ENCODE measurements at regions not wholly inside any gene's neighbourhood (a gene's known extent, or its start where the extent isn't known, plus 50 kb on each side); places are given as distances from the start of the nearest gene placed in this dataset.

GRCh38 chr18:65459741-65460140, 291.1 kb upstream of the CDH7 start:
- Histone ChIP-seq H3K4me3 (ENCODE audit: low read depth in 1 of 2, low read length in 2 of 2) (no peak overlapping the region), H3K9ac (ENCODE audit: low read length) (no peak overlapping the region), H3K9me3 (ENCODE audit: low read length) (no peaks in the 10 kb centered on the region), H3K36me3 (ENCODE audit: insufficient read depth, low read length) (no peaks in the 10 kb centered on the region), H3K27me3 (ENCODE audit: control insufficient read depth in 1 of 2, insufficient read depth in 2 of 2, low read length in 2 of 2) (no peaks in the 10 kb centered on the region), H3K4me1 (ENCODE audit: insufficient read depth, low read length) (no peaks in the 10 kb centered on the region), H3K27ac (ENCODE audit: low read depth, low read length) (no peak overlapping the region)

- H3K9ac ChIP-seq (ENCODE audit: low read length), result no peak overlapping the region
- H3K4me1 ChIP-seq (ENCODE audit: insufficient read depth, low read length), result no peaks in the 10 kb centered on the region
- no peaks in the 10 kb centered on the region for H3K27me3 ChIP-seq (ENCODE audit: control insufficient read depth in 1 of 2, insufficient read depth in 2 of 2, low read length in 2 of 2)
- H3K9me3 ChIP-seq (ENCODE audit: low read length), result no peaks in the 10 kb centered on the region
- no peaks in the 10 kb centered on the region for H3K36me3 ChIP-seq (ENCODE audit: insufficient read depth, low read length)
- H3K4me3 ChIP-seq (ENCODE audit: low read depth in 1 of 2, low read length in 2 of 2), result no peak overlapping the region
- H3K27ac ChIP-seq (ENCODE audit: low read depth, low read length), result no peak overlapping the region
Measured at GRCh38 chr18:65458871-65459270, 291.9 kb upstream of the CDH7 start.

- H3K36me3 ChIP-seq (ENCODE audit: insufficient read depth, low read length), result no peaks in the 10 kb centered on the region
Measured at GRCh38 chr18:65439188-65439587, 311.6 kb upstream of the CDH7 start.

GRCh38 chr18:65436430-65436829, 314.4 kb upstream of the CDH7 start:
- H3K9me3 ChIP-seq (ENCODE audit: low read length), result no peaks in the 10 kb centered on the region
- no peaks in the 10 kb centered on the region for H3K27me3 ChIP-seq (ENCODE audit: control insufficient read depth in 1 of 2, insufficient read depth in 2 of 2, low read length in 2 of 2)
- H3K9ac ChIP-seq (ENCODE audit: low read length), result no peak overlapping the region
- H3K4me3 ChIP-seq (ENCODE audit: low read depth in 1 of 2, low read length in 2 of 2), result no peak overlapping the region
- no peaks in the 10 kb centered on the region for H3K36me3 ChIP-seq (ENCODE audit: insufficient read depth, low read length)
- H3K4me1 ChIP-seq (ENCODE audit: insufficient read depth, low read length), result no peaks in the 10 kb centered on the region
- no peak overlapping the region for H3K27ac ChIP-seq (ENCODE audit: low read depth, low read length)

More at GRCh38 chr18:65439188-65439587, 311.6 kb upstream of the CDH7 start:
- H3K4me1 ChIP-seq (ENCODE audit: insufficient read depth, low read length), result no peaks in the 10 kb centered on the region
- H3K27me3 ChIP-seq (ENCODE audit: control insufficient read depth in 1 of 2, insufficient read depth in 2 of 2, low read length in 2 of 2), result no peaks in the 10 kb centered on the region
- no peak overlapping the region for H3K4me3 ChIP-seq (ENCODE audit: low read depth in 1 of 2, low read length in 2 of 2)
- H3K9ac ChIP-seq (ENCODE audit: low read length), result no peak overlapping the region
- H3K27ac ChIP-seq (ENCODE audit: low read depth, low read length), result no peak overlapping the region
- H3K9me3 ChIP-seq (ENCODE audit: low read length), result no peaks in the 10 kb centered on the region

- H3K36me3 ChIP-seq (ENCODE audit: insufficient read depth, low read length), result no peaks in the 10 kb centered on the region
- no peaks in the 10 kb centered on the region for H3K9me3 ChIP-seq (ENCODE audit: low read length)
- H3K9ac ChIP-seq (ENCODE audit: low read length), result no peak overlapping the region
- no peak overlapping the region for H3K27ac ChIP-seq (ENCODE audit: low read depth, low read length)
- H3K4me3 ChIP-seq (ENCODE audit: low read depth in 1 of 2, low read length in 2 of 2), result no peak overlapping the region
- H3K4me1 ChIP-seq (ENCODE audit: insufficient read depth, low read length), result no peaks in the 10 kb centered on the region
- no peaks in the 10 kb centered on the region for H3K27me3 ChIP-seq (ENCODE audit: control insufficient read depth in 1 of 2, insufficient read depth in 2 of 2, low read length in 2 of 2)
Measured at GRCh38 chr18:65435534-65435933, 315.3 kb upstream of the CDH7 start.

- Histone ChIP-seq H3K9ac (ENCODE audit: low read length) (no peak overlapping the region), H3K27ac (ENCODE audit: low read depth, low read length) (no peak overlapping the region), H3K4me1 (ENCODE audit: insufficient read depth, low read length) (no peaks in the 10 kb centered on the region), H3K27me3 (ENCODE audit: control insufficient read depth in 1 of 2, insufficient read depth in 2 of 2, low read length in 2 of 2) (no peaks in the 10 kb centered on the region), H3K4me3 (ENCODE audit: low read depth in 1 of 2, low read length in 2 of 2) (no peak overlapping the region), H3K9me3 (ENCODE audit: low read length) (no peaks in the 10 kb centered on the region), H3K36me3 (ENCODE audit: insufficient read depth, low read length) (no peaks in the 10 kb centered on the region)
Measured at GRCh38 chr18:65429601-65430000, 321.2 kb upstream of the CDH7 start.

GRCh38 chr18:65425366-65425765, 325.4 kb upstream of the CDH7 start:
- Histone ChIP-seq H3K4me3 (ENCODE audit: low read depth in 1 of 2, low read length in 2 of 2) (no peak overlapping the region), H3K9ac (ENCODE audit: low read length) (no peak overlapping the region), H3K27me3 (ENCODE audit: control insufficient read depth in 1 of 2, insufficient read depth in 2 of 2, low read length in 2 of 2) (no peaks in the 10 kb centered on the region), H3K27ac (ENCODE audit: low read depth, low read length) (no peak overlapping the region), H3K9me3 (ENCODE audit: low read length) (no peaks in the 10 kb centered on the region), H3K4me1 (ENCODE audit: insufficient read depth, low read length) (no peaks in the 10 kb centered on the region), H3K36me3 (ENCODE audit: insufficient read depth, low read length) (no peaks in the 10 kb centered on the region)

- H3K36me3 ChIP-seq (ENCODE audit: insufficient read depth, low read length), result no peaks in the 10 kb centered on the region
- no peak overlapping the region for H3K27ac ChIP-seq (ENCODE audit: low read depth, low read length)
- no peaks in the 10 kb centered on the region for H3K27me3 ChIP-seq (ENCODE audit: control insufficient read depth in 1 of 2, insufficient read depth in 2 of 2, low read length in 2 of 2)
- H3K4me1 ChIP-seq (ENCODE audit: insufficient read depth, low read length), result no peaks in the 10 kb centered on the region
- no peaks in the 10 kb centered on the region for H3K9me3 ChIP-seq (ENCODE audit: low read length)
- no peak overlapping the region for H3K4me3 ChIP-seq (ENCODE audit: low read depth in 1 of 2, low read length in 2 of 2)
- H3K9ac ChIP-seq (ENCODE audit: low read length), result no peak overlapping the region
Measured at GRCh38 chr18:65423776-65424175, 327.0 kb upstream of the CDH7 start.

GRCh38 chr18:65422544-65423136, 328.2 kb upstream of the CDH7 start:
- Histone ChIP-seq H3K27ac (ENCODE audit: low read depth, low read length) (no peak overlapping the region), H3K9me3 (ENCODE audit: low read length) (no peaks in the 10 kb centered on the region), H3K4me3 (ENCODE audit: low read depth in 1 of 2, low read length in 2 of 2) (no peak overlapping the region), H3K9ac (ENCODE audit: low read length) (no peak overlapping the region), H3K27me3 (ENCODE audit: control insufficient read depth in 1 of 2, insufficient read depth in 2 of 2, low read length in 2 of 2) (no peaks in the 10 kb centered on the region), H3K4me1 (ENCODE audit: insufficient read depth, low read length) (no peaks in the 10 kb centered on the region), H3K36me3 (ENCODE audit: insufficient read depth, low read length) (no peaks in the 10 kb centered on the region)

- H3K9ac ChIP-seq (ENCODE audit: low read length), result no peak overlapping the region
Measured at GRCh38 chr18:65415098-65415497, 335.7 kb upstream of the CDH7 start.

GRCh38 chr18:65414501-65414900, 336.3 kb upstream of the CDH7 start:
- Histone ChIP-seq H3K9ac (ENCODE audit: low read length) (no peak overlapping the region), H3K27me3 (ENCODE audit: control insufficient read depth in 1 of 2, insufficient read depth in 2 of 2, low read length in 2 of 2) (no peaks in the 10 kb centered on the region), H3K4me1 (ENCODE audit: insufficient read depth, low read length) (no peaks in the 10 kb centered on the region), H3K27ac (ENCODE audit: low read depth, low read length) (no peak overlapping the region), H3K36me3 (ENCODE audit: insufficient read depth, low read length) (no peaks in the 10 kb centered on the region), H3K9me3 (ENCODE audit: low read length) (peaks cover 4% of the 10 kb centered on the region), H3K4me3 (ENCODE audit: low read depth in 1 of 2, low read length in 2 of 2) (no peak overlapping the region)

More at GRCh38 chr18:65415098-65415497, 335.7 kb upstream of the CDH7 start:
- Histone ChIP-seq H3K36me3 (ENCODE audit: insufficient read depth, low read length) (no peaks in the 10 kb centered on the region), H3K9me3 (ENCODE audit: low read length) (peaks cover 4% of the 10 kb centered on the region), H3K27me3 (ENCODE audit: control insufficient read depth in 1 of 2, insufficient read depth in 2 of 2, low read length in 2 of 2) (no peaks in the 10 kb centered on the region), H3K4me3 (ENCODE audit: low read depth in 1 of 2, low read length in 2 of 2) (no peak overlapping the region), H3K4me1 (ENCODE audit: insufficient read depth, low read length) (no peaks in the 10 kb centered on the region), H3K27ac (ENCODE audit: low read depth, low read length) (no peak overlapping the region)

- H3K9me3 ChIP-seq (ENCODE audit: low read length), result no peaks in the 10 kb centered on the region
- no peak overlapping the region for H3K27ac ChIP-seq (ENCODE audit: low read depth, low read length)
- H3K36me3 ChIP-seq (ENCODE audit: insufficient read depth, low read length), result no peaks in the 10 kb centered on the region
- no peak overlapping the region for H3K4me3 ChIP-seq (ENCODE audit: low read depth in 1 of 2, low read length in 2 of 2)
- H3K4me1 ChIP-seq (ENCODE audit: insufficient read depth, low read length), result no peaks in the 10 kb centered on the region
- H3K9ac ChIP-seq (ENCODE audit: low read length), result no peak overlapping the region
- no peaks in the 10 kb centered on the region for H3K27me3 ChIP-seq (ENCODE audit: control insufficient read depth in 1 of 2, insufficient read depth in 2 of 2, low read length in 2 of 2)
Measured at GRCh38 chr18:65411061-65411460, 339.8 kb upstream of the CDH7 start.

Data from muscle layer of colon (tissue), 2 donors.